Left hindlimb (tissue), 1 donor: ENCODE measurements at regions not wholly inside any gene's neighbourhood (a gene's known extent, or its start where the extent isn't known, plus 50 kb on each side); places are given as distances from the start of the nearest gene placed in this dataset.
"Not testable (repeated sequence)": the region's sequence is repeated elsewhere in the genome, so short reads cannot be mapped to it uniquely, and the experiment has no call there.

Experiments
- DNase-seq: peaks from one replicate; pipeline ENCODE4 v3.0.0-alpha.2; 2018

- not testable (repeated sequence) for DNase-seq
Observed at GRCh38 chr4:128437023-128437422, 149.4 kb upstream of the PGRMC2 start.

GRCh38 chr4:128429023-128429613 is 141.5 kb upstream of the PGRMC2 start:
- DNase-seq, result not testable (repeated sequence)

DNA sequence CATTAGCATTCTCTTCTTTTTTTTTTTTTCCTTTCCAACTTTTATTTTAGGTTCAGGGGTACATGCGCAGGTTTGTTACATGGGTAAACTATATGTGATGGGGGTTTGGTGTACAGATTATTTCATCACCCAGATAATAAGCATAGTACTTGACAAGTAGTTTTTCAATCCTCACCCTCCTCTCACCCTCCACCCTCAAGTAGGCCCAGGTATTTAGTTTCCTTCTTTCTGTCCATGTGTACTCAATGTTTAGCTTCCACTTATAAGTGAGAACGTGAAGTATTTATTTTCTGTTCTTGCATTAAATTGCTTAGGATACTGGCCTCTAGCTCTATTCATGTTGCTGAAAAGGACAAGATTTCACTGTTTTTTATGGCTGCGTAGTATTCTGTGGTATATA is 140.8 kb upstream of the PGRMC2 start:
- DNase-seq, result no peak

DNA sequence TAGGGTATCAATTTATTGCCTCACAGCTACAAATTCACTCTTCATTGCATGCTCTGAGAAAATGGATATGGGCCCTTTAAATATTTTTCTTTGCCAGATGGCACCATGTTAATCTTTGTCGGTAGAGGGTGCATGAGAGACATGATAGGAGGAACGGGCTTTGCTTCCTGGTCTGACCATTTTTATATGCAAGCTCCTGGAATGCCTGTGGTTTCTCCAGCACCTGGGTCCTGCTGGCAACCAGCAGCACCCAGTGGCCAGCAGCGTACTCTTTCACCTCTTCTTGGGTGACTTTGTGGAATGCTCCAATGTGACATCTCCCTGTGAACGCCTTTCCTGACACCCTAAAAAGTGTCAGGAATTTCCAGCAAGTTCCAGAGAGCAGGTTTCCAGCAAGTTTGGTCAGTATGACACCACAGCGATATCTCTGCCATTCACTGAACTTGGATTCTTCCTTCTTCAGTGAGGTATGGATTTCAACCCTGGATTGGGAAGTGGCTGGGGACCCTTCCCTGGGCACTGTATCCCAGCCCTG is 140.3 kb upstream of the PGRMC2 start:
- DNase-seq, result no peak

GRCh38 chr4:128424527-128425497 is 137.2 kb upstream of the PGRMC2 start:
- no peak for DNase-seq

DNA sequence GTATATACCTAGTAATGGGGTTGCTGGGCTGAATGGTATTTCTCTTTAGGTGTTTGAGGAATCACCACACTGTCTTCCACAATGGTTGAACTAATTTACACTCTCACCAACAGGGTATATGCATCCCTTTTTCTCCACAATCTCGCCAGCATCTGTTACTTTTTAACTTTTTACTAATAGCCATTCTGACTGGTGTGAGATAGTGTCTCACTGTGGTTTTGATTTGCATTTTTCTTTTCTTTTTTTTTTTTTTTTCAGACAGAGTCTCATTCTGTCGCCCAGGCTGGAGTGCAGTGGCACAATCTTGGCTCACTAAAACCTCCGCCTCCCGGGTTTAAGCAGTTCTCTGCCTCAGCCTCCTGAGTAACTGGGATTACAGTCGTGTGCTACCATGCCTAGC is 134.7 kb upstream of the PGRMC2 start:
- DNase-seq, result not testable (repeated sequence)

- no peak for DNase-seq
Observed at GRCh38 chr4:128416921-128417320, 129.3 kb upstream of the PGRMC2 start.

- no peak for DNase-seq
Observed at GRCh38 chr4:128410037-128410436, 122.4 kb upstream of the PGRMC2 start.

GRCh38 chr4:128403586-128403985 is 116.0 kb upstream of the PGRMC2 start:
- no peak for DNase-seq

DNA sequence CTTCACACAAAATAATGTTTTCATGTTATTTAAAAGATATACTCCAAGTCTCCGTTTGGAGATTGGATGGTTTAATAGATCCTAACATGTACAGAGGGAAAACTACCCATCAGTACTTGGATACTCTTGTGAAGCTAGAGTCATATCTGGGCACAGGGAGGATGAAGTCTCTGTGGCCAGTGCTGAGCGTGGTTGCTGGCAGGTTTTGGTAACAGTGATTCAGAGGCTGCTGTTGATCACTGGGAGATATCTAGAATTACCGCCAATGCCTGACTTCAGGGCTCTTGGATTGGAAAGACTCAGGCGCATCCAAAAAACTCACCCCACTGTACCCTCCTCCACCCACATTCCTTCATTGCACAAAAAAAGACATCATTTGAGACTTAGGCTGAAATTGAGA is 107.2 kb upstream of the PGRMC2 start:
- no peak for DNase-seq

- DNase-seq, result no peak
Observed at GRCh38 chr4:128393101-128393704, 105.6 kb upstream of the PGRMC2 start.

DNA sequence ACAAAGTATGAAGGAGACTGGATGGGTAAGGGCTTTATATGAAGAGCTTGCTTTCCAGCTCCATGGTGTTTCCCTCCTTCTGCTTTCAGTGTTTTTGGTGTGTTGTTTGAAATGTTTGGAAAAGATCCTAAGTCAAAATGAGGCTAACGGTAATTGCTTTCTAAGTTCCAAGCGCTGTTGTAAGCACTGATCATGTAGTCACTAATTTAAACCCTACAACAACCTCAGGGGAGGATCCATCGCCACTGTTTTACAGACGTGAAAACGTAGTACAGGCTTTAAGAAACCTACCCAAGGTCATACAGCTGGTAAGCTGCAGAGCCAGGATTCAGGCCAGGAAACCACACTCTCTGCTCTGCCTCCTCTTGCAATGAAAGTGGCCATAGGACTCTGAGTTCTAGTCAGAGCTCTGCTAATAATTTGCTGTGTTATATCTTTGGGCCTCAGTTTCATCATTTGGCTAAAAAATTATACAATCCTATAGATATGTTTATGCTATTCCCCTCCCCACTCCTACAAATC is 102.9 kb upstream of the PGRMC2 start:
- no peak for DNase-seq

GRCh38 chr4:128388796-128389195 is 101.2 kb upstream of the PGRMC2 start:
- DNase-seq, result no peak

DNA sequence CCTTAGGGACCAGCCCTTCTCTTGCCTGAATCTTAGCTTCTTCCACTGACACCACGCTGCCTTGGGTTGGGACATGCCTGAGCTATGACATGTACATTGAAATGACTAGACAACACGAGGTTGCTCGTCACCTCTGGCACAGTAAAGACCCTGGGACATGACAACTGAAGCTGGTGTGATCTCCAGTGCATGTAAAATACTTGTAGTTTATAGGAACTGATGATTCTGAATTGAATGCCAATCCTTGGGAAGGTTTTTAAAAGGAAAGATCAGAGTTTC is 100.7 kb upstream of the PGRMC2 start:
- DNase-seq, result no peak

DNA sequence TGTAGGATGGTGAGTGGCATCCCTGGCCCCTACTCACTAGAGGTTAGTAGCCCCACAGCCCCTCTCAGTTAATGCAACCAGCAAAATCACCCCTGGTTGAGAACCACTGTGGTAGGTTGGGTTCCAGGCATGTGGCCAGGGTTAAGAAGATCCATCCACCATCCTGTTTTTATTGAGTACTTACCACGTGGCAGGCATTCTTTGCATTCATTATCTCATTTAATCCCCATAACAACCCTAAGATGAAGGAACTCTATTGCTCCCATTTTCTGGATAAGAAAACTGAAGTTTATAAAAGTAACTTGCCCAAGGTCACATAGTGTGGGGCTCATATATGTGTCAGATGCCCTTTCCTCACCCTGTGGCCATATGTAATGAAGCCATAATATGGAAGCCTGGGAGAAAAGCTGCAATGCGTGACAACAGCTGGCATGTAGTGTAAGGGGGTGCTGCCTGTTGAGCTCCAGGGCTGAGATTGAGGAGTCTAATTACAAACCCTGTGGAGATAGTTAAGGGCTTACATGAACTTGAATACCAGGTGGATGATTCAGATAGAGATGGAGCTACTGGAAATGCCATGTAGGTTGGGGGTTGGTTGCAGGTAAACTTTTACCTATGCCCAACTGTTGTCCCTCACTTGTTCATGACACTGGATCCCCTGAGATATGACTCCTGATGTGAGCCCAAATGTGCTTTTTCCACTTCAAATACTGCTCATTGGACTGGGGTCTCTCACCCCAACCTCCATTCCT is 100.2 kb upstream of the PGRMC2 start:
- no peak for DNase-seq

DNA sequence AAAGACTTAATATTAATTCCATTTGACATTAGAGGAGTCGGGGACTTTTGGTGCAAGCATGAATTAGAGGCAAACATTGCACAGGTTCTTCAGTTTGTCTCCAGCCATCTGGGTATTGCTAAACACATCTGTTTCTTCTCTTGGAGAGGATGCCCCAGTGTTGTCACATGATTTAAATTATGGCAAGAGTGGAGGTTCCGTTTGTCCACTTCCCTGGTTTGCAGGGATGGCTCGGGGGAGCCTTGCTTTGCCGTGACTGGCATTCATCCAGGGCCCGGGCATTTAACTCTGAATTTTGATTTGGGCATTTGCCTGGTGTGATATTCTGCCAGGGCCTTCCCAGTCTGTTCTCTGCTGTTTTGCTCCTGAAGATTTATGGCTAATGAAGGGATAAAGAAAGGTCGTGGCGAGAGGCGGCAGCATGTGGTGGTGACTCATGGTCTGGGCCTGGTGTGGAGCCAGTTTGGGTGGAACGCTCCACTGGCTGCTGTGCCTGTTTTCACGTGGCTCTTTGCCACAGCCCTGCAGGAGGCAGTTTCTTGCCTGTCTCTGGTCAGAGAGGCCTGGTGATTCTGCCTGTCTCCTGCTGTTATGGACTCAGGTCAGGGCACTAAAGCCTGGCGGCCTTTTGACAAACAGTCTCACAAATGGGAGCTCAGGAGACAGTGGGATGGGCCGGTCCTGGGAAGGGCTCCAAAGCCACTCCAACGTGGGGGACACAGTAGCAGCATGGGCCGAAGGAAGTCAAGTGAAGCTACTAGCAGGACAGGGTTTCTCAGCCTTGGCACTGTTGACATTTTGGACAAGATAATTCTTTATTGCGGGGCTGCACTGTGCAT is 99.4 kb upstream of the PGRMC2 start:
- DNase-seq, result peak; percentile 88

- no peak for DNase-seq
Observed at GRCh38 chr4:128385683-128386304, 98.2 kb upstream of the PGRMC2 start.

GRCh38 chr4:128384765-128385598 is 97.4 kb upstream of the PGRMC2 start:
- no peak for DNase-seq

GRCh38 chr4:128384091-128384520 is 96.5 kb upstream of the PGRMC2 start:
- no peak for DNase-seq
